C4-2B (cell line): ENCODE measurements at regions not wholly inside any gene's neighbourhood (a gene's known extent, or its start where the extent isn't known, plus 50 kb on each side); places are given as distances from the start of the nearest gene placed in this dataset.

Source experiments
- ZFX ChIP-seq: fragments of 450-650 bp; IDR thresholded peaks from 2 replicates; pipeline ENCODE4 v1.6.1; 2017
- TF ChIP-seq, protein P1 (sequence below): fragments of 450-650 bp; conservative IDR thresholded peaks from 2 replicates; pipeline ENCODE4 v1.5.1; 2017; ENCODE audit warnings: mild to moderate bottlenecking

DNA sequence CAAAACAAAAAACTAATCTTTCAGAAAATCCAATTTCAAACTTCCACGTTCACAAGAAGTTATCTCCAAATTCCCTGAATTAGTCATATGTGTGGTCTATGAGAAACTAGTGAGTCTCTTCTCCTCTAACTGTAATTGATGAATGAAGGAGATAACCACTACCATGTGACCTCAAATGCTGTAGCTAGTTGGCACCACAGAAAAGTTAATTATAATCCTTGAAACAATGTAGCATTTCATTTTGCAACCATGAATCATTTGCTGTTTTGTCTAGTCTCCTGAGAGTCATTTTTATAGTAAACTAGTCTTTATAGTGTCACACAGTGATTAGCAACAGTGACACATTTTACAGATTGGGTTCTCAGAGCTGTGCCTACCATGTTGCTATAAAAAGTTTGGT is 287.5 kb downstream of the LRRIQ3 start:
- TF ChIP-seq, protein P1, sequence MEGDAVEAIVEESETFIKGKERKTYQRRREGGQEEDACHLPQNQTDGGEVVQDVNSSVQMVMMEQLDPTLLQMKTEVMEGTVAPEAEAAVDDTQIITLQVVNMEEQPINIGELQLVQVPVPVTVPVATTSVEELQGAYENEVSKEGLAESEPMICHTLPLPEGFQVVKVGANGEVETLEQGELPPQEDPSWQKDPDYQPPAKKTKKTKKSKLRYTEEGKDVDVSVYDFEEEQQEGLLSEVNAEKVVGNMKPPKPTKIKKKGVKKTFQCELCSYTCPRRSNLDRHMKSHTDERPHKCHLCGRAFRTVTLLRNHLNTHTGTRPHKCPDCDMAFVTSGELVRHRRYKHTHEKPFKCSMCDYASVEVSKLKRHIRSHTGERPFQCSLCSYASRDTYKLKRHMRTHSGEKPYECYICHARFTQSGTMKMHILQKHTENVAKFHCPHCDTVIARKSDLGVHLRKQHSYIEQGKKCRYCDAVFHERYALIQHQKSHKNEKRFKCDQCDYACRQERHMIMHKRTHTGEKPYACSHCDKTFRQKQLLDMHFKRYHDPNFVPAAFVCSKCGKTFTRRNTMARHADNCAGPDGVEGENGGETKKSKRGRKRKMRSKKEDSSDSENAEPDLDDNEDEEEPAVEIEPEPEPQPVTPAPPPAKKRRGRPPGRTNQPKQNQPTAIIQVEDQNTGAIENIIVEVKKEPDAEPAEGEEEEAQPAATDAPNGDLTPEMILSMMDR = no peak
- TF ChIP-seq ZFX = no peak
